IMR-90 (cell line): ENCODE measurements at regions not wholly inside any gene's neighbourhood (a gene's known extent, or its start where the extent isn't known, plus 50 kb on each side); places are given as distances from the start of the nearest gene placed in this dataset.

Experiments used
- ATAC-seq: fragments of 200-7000 bp; cut with Tn5 transposase; 2 replicates; pipeline ENCODE4 v1.9.1; 2020; ENCODE audit warnings: low read depth, mild to moderate bottlenecking, moderate library complexity
- BruUV-seq: library from RNA; stranded (reverse); fragments of 400-500 nt; replicated peaks from 2 replicates; lab custom pipeline; 2021; lab: Mats Ljungman, UMichigan
- CTCF ChIA-PET: fragments of 300-600 bp; formaldehyde crosslinking; extraction: SDS; loops from one replicate; lab custom pipeline; 2021; ENCODE audit warnings: antibody characterized with exemption; lab: Yijun Ruan, JAX
- POLR2A ChIA-PET: fragments of 300-600 bp; sonication (Branson Sonifier 250); formaldehyde crosslinking; loops from one replicate; lab custom pipeline; 2022; ENCODE audit warnings: antibody characterized with exemption; ENCODE audit not compliant: unreplicated experiment; lab: Charles Lee
- DNase-seq: peaks from one replicate; pipeline ENCODE4 v3.0.0; 2013
- H2AFZ ChIP-seq: replicated peaks from 2 replicates; pipeline ENCODE3; 2013; ENCODE audit warnings: low read length, mild to moderate bottlenecking; ENCODE audit not compliant: poor library complexity
- H2AK5ac ChIP-seq: 2 replicates; pipeline ENCODE4 v1.6.1; 2013; ENCODE audit warnings: low read depth, low read length, inconsistent platforms
- H2AK9ac ChIP-seq: replicated peaks from 2 replicates; pipeline ENCODE3; 2013; ENCODE audit warnings: mild to moderate bottlenecking, low read depth, low read length, moderate library complexity; ENCODE audit not compliant: poor library complexity
- H2BK120ac ChIP-seq: 2 replicates; pipeline ENCODE4 v1.6.1; 2013; ENCODE audit warnings: low read depth, low read length, inconsistent platforms
- H2BK15ac ChIP-seq: 3 replicates; pipeline ENCODE4 v1.6.1; 2013; ENCODE audit warnings: low read depth, low read length, inconsistent platforms
- H2BK20ac ChIP-seq: 2 replicates; pipeline ENCODE4 v1.6.1; 2013; ENCODE audit warnings: low read depth, mild to moderate bottlenecking, inconsistent platforms, low read length, moderate library complexity
- H2BK5ac ChIP-seq: 2 replicates; pipeline ENCODE4 v1.6.1; 2013; ENCODE audit warnings: mild to moderate bottlenecking, low read depth, low read length, inconsistent platforms; ENCODE audit not compliant: poor library complexity, severe bottlenecking
- H3K14ac ChIP-seq: replicated peaks from 2 replicates; pipeline ENCODE4 v1.6.1; 2013; ENCODE audit warnings: low read depth, low read length, inconsistent platforms
- H3K18ac ChIP-seq: 2 replicates; pipeline ENCODE4 v1.6.1; 2013; ENCODE audit warnings: low read depth, low read length, control low read depth
- H3K23ac ChIP-seq: 2 replicates; pipeline ENCODE4 v1.6.1; 2013; ENCODE audit warnings: low read depth, low read length, inconsistent platforms
- H3K27ac ChIP-seq: 2 replicates; pipeline ENCODE4 v1.5.1; 2013; ENCODE audit warnings: mild to moderate bottlenecking, control low read depth, low read length; ENCODE audit not compliant: insufficient read depth
- H3K27me3 ChIP-seq: 2 replicates; pipeline ENCODE4 v1.6.1; 2013; ENCODE audit warnings: low read length; ENCODE audit not compliant: control insufficient read depth, insufficient read depth
- H3K36me3 ChIP-seq: 2 replicates; pipeline ENCODE4 v1.6.1; 2013; ENCODE audit warnings: low read length, mixed read lengths; ENCODE audit not compliant: control insufficient read depth, insufficient read depth
- H3K4ac ChIP-seq: 2 replicates; pipeline ENCODE4 v1.6.1; 2013; ENCODE audit warnings: low read depth, low read length, inconsistent platforms
- H3K4me1 ChIP-seq: 2 replicates; pipeline ENCODE4 v1.6.1; 2013; ENCODE audit warnings: low read length, mixed read lengths; ENCODE audit not compliant: control insufficient read depth, insufficient read depth
- H3K4me2 ChIP-seq: 2 replicates; pipeline ENCODE4 v1.6.1; 2013; ENCODE audit warnings: low read depth, mild to moderate bottlenecking, control low read depth, low read length, moderate library complexity
- H3K4me3 ChIP-seq: 2 replicates; pipeline ENCODE4 v1.5.1; 2013; ENCODE audit warnings: low read depth, mild to moderate bottlenecking, control low read depth, low read length, moderate library complexity; ENCODE audit not compliant: insufficient read depth
- H3K56ac ChIP-seq: 2 replicates; pipeline ENCODE4 v1.6.1; 2013; ENCODE audit warnings: low read length, inconsistent platforms; ENCODE audit not compliant: insufficient read depth; ENCODE audit errors: extremely low read depth
- H3K79me1 ChIP-seq, 2 experiments: 2 replicates each; pipeline ENCODE4 v1.6.1; 2013; ENCODE audit warnings: low read length in 2 of 2, inconsistent platforms in 1 of 2, low read depth in 1 of 2
- H3K9ac ChIP-seq: 2 replicates; pipeline ENCODE4 v1.6.1; 2013; ENCODE audit warnings: low read depth, low read length, control low read depth
- H3K9me1 ChIP-seq: 2 replicates; pipeline ENCODE4 v1.6.1; 2013; ENCODE audit warnings: low read length, inconsistent platforms; ENCODE audit not compliant: insufficient read depth
- H3K9me3 ChIP-seq: 2 replicates; pipeline ENCODE4 v1.6.1; 2013; ENCODE audit warnings: low read length; ENCODE audit not compliant: control insufficient read depth, insufficient read depth
- H4K20me1 ChIP-seq: 2 replicates; pipeline ENCODE4 v1.6.1; 2013; ENCODE audit warnings: low read length, inconsistent platforms; ENCODE audit not compliant: insufficient read depth
- H4K5ac ChIP-seq: 2 replicates; pipeline ENCODE4 v1.6.1; 2013; ENCODE audit warnings: mild to moderate bottlenecking, low read depth, low read length, control low read depth
- H4K8ac ChIP-seq, 2 experiments: 2 replicates each; pipeline ENCODE4 v1.6.1; 2013; ENCODE audit warnings: low read depth in 2 of 2, low read length in 2 of 2, control low read depth in 1 of 2, inconsistent platforms in 1 of 2
- H4K91ac ChIP-seq: 2 replicates; pipeline ENCODE4 v1.6.1; 2013; ENCODE audit warnings: low read depth, low read length, inconsistent platforms; ENCODE audit not compliant: insufficient read depth
- BHLHE40 ChIP-seq: fragments of 150-350 bp; IDR thresholded peaks from 2 replicates; pipeline ENCODE4 v1.6.1; 2016; ENCODE audit warnings: mild to moderate bottlenecking, low read depth, low read length
- CEBPB ChIP-seq: IDR thresholded peaks from 2 replicates; pipeline ENCODE4 v1.6.1; 2012; ENCODE audit warnings: low read depth, low read length, improper control_type of control experiment
- CHD1 ChIP-seq: IDR thresholded peaks from 2 replicates; pipeline ENCODE4 v1.6.1; 2012; ENCODE audit warnings: low read depth, low read length, improper control_type of control experiment
- CTCF ChIP-seq: conservative IDR thresholded peaks from 2 replicates; pipeline ENCODE4 v1.5.1; 2012; ENCODE audit warnings: mild to moderate bottlenecking, low read depth, low read length, improper control_type of control experiment
- ELK1 ChIP-seq: fragments of 150-350 bp; IDR thresholded peaks from 2 replicates; pipeline ENCODE4 v1.6.1; 2016; ENCODE audit warnings: low read depth, mild to moderate bottlenecking, low read length, moderate library complexity, borderline replicate concordance
- FOS ChIP-seq: fragments of 150-350 bp; IDR thresholded peaks from 2 replicates; pipeline ENCODE4 v1.6.1; 2016; ENCODE audit warnings: low read depth, low read length
- MAZ ChIP-seq: IDR thresholded peaks from 2 replicates; pipeline ENCODE4 v1.6.1; 2012; ENCODE audit warnings: low read depth, mild to moderate bottlenecking, low read length, improper control_type of control experiment, moderate library complexity, borderline replicate concordance
- MXI1 ChIP-seq: IDR thresholded peaks from 2 replicates; pipeline ENCODE4 v1.6.1; 2012; ENCODE audit warnings: low read depth, mild to moderate bottlenecking, low read length, moderate library complexity, borderline replicate concordance
- NFE2L2 ChIP-seq: fragments of 150-350 bp; IDR thresholded peaks from 2 replicates; pipeline ENCODE4 v1.6.1; 2016; ENCODE audit warnings: low read depth, mild to moderate bottlenecking, low read length
- POLR2A ChIP-seq: IDR thresholded peaks from 2 replicates; pipeline ENCODE4 v1.6.1; 2012; ENCODE audit warnings: mild to moderate bottlenecking, low read depth, low read length
- RAD21 ChIP-seq: IDR thresholded peaks from 2 replicates; pipeline ENCODE4 v1.6.1; 2012; ENCODE audit warnings: low read length, improper control_type of control experiment
- RCOR1 ChIP-seq: IDR thresholded peaks from 2 replicates; pipeline ENCODE4 v1.6.1; 2012; ENCODE audit warnings: mild to moderate bottlenecking, low read length, improper control_type of control experiment; ENCODE audit not compliant: insufficient replicate concordance
- RFX5 ChIP-seq: IDR thresholded peaks from 2 replicates; pipeline ENCODE4 v1.8.0; 2012; ENCODE audit warnings: low read depth, mild to moderate bottlenecking, low read length, moderate library complexity
- SMC3 ChIP-seq: fragments of 150-350 bp; IDR thresholded peaks from 2 replicates; pipeline ENCODE4 v1.6.1; 2016; ENCODE audit warnings: low read depth, mild to moderate bottlenecking, antibody characterized with exemption, low read length, moderate library complexity
- WGBS, 2 experiments: methylation state at CpG; one replicate each; pipeline versions ENCODE4 v1.1.5 to v1.1.7; 2013; ENCODE audit warnings: missing lambda C conversion rate in 2 of 2; ENCODE audit not compliant: insufficient read length in 1 of 2; ENCODE audit errors: extremely low coverage in 2 of 2; 5-methylcytosine and 5-hydroxymethylcytosine counted together
- dilution Hi-C: fragments of 300-500 bp; cut with HindIII; formaldehyde crosslinking; loops from one replicate; pipeline ENCODE4 v1.14.3; 2018; ENCODE audit warnings: low sequenced_read_pairs; ENCODE audit not compliant: unreplicated experiment
- in situ Hi-C: fragments of 300-500 bp; cut with MboI; formaldehyde crosslinking; loops from 3 replicates; pipeline ENCODE4 v1.14.3; 2019; ENCODE audit warnings: low sequenced_read_pairs, inconsistent platforms, mixed read lengths
- intact Hi-C: fragments of 100-400 bp; cut with micrococcal nuclease; formaldehyde crosslinking; loops from 2 replicates; pipeline ENCODE4 v1.10.0; 2022

- no peak for DNase-seq
- Histone ChIP-seq H2AK5ac (no peak overlapping the region), H3K23ac (no peak overlapping the region), H3K4me2 (no peak overlapping the region), H4K20me1 (no peaks in the 10 kb centered on the region), H3K4ac (no peak overlapping the region), H3K36me3 (no peaks in the 10 kb centered on the region), H4K5ac (no peak overlapping the region), H3K56ac (no peak overlapping the region), H3K4me1 (no peaks in the 10 kb centered on the region), H3K27me3 (no peaks in the 10 kb centered on the region), H3K18ac (no peak overlapping the region), H3K9ac (no peak overlapping the region), H2BK5ac (no peak overlapping the region), H4K91ac (no peak overlapping the region), H2AFZ (no peak overlapping the region), H2BK120ac (no peak overlapping the region), H3K14ac (no peak overlapping the region), H2BK15ac (no peak overlapping the region), H3K27ac (no peak overlapping the region), H2BK20ac (no peak overlapping the region), H3K79me1 (no peaks in the 10 kb centered on the region), H3K9me1 (no peaks in the 10 kb centered on the region), H2AK9ac (no peak overlapping the region), H4K8ac (no peak overlapping the region), H3K4me3 (no peak overlapping the region), H3K9me3 (peaks cover 10% of the 10 kb centered on the region; the same call in 1 of the 2 replicates)
- TF ChIP-seq RCOR1, result no peak
- TF ChIP-seq RAD21, result no peak
- no peak for TF ChIP-seq MAZ
- no peak for TF ChIP-seq NFE2L2
- no peak for TF ChIP-seq SMC3
- TF ChIP-seq FOS, result no peak
- no peak for TF ChIP-seq RFX5
- no peak for TF ChIP-seq ELK1
- TF ChIP-seq BHLHE40, result no peak
- no peak for TF ChIP-seq MXI1
- no peak for TF ChIP-seq CEBPB
- TF ChIP-seq CTCF, result no peak
- no peak for TF ChIP-seq POLR2A
- TF ChIP-seq CHD1, result no peak
- in situ Hi-C loops (no loop called here), dilution Hi-C loops (no loop called here), intact Hi-C loops (no loop called here)
- no TSS peak for BruUV-seq
- CTCF ChIA-PET, result no interaction called here
- POLR2A ChIA-PET, result no interaction called here
- ATAC-seq, result no peak
- WGBS, 2 experiments, result no CpG with 5 or more reads among the region's 2 CpGs
Observed at GRCh38 chr10:120067427-120067826, 174.9 kb downstream of the SEC23IP start.
